ENCODE measurements at regions not wholly inside any gene's neighbourhood (a gene's known extent, or its start where the extent isn't known, plus 50 kb on each side); places are given as distances from the start of the nearest gene placed in this dataset.

DNA sequence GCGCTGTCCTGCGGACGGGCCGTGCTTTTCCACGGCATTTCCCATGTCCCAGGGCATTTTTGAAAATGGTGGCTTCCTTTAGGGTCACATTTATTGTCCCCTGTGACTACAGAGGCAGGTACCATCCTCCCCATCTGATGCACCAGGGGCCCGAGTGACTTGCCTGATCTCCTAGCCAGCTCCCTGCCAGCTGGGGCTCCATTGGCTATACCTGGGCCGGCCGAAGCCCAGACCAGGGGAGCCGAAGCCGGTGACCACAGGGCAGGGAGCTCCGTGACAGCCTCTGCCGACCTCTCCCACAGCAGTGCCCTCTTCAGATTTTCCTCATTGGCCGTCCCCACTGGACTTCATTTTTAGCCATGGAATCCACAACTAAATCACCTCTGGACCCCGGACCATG, 170.6 kb downstream of the RBFOX3 start:
- TF ChIP-seq CTCF (IDR thresholded peaks at IDR 0.05): no peak
- TF ChIP-seq POLR2AphosphoS5 (IDR thresholded peaks at IDR 0.05): no peak
- TF ChIP-seq POLR2A (IDR thresholded peaks at IDR 0.05): no peak
